Common myeloid progenitor, CD34-positive (primary cell): ENCODE measurements at regions not wholly inside any gene's neighbourhood (a gene's known extent, or its start where the extent isn't known, plus 50 kb on each side); places are given as distances from the start of the nearest gene placed in this dataset.
"Not testable (repeated sequence)": the region's sequence is repeated elsewhere in the genome, so short reads cannot be mapped to it uniquely, and the experiment has no call there.

ENCODE experiments used
- CTCF ChIA-PET: fragments of 350-600 bp; sonication (Branson Sonifier 250); formaldehyde crosslinking; loops from one replicate; lab custom pipeline; 2021; ENCODE audit warnings: antibody characterized with exemption; lab: Charles Lee
- POLR2A ChIA-PET: fragments of 350-600 bp; sonication (Branson Sonifier 250); formaldehyde crosslinking; loops from one replicate; lab custom pipeline; 2021; ENCODE audit warnings: antibody characterized with exemption; lab: Charles Lee
- DNase-seq, 3 donors: peaks; one replicate each; pipeline versions ENCODE4 v3.0.0 to v3.0.0-alpha.2; 2013
- H3K27ac ChIP-seq, 2 experiments: 1 replicate in 1 of 2; 2 replicates in 1 of 2; pipeline ENCODE4 v1.7.0; 2013; ENCODE audit warnings: inconsistent platforms in 2 of 2, low read length in 2 of 2, mild to moderate bottlenecking in 2 of 2, low read depth in 1 of 2, moderate library complexity in 1 of 2; ENCODE audit not compliant: severe bottlenecking in 2 of 2, insufficient read depth in 1 of 2, poor library complexity in 1 of 2
- H3K27me3 ChIP-seq, 5 experiments: replicated peaks in 2 of 5; 1 replicate in 3 of 5; 2 replicates in 2 of 5; pipeline versions ENCODE4 v1.6.1 to v1.7.0; 2013; ENCODE audit warnings: low read length in 4 of 5, mild to moderate bottlenecking in 2 of 5, moderate library complexity in 2 of 5, inconsistent platforms in 1 of 5; ENCODE audit not compliant: insufficient read depth in 5 of 5, control insufficient read depth in 4 of 5
- H3K36me3 ChIP-seq, 4 experiments: 1 replicate in 2 of 4; 2 replicates in 2 of 4; pipeline versions ENCODE4 v1.6.1 to v1.7.0; 2013; ENCODE audit warnings: low read length in 3 of 4, control low read depth in 1 of 4, mild to moderate bottlenecking in 1 of 4; ENCODE audit not compliant: control insufficient read depth in 4 of 4, insufficient read depth in 4 of 4
- H3K4me1 ChIP-seq, 4 experiments: 1 replicate in 3 of 4; 2 replicates in 1 of 4; pipeline versions ENCODE4 v1.6.1 to v1.7.1; 2013; ENCODE audit warnings: low read length in 3 of 4, mild to moderate bottlenecking in 3 of 4, control low read depth in 1 of 4, inconsistent platforms in 1 of 4, moderate library complexity in 1 of 4; ENCODE audit not compliant: control insufficient read depth in 4 of 4, insufficient read depth in 4 of 4; ENCODE audit errors: control extremely low read depth in 1 of 4
- H3K4me3 ChIP-seq, 7 experiments: 1 replicate in 4 of 7; 2 replicates in 3 of 7; pipeline versions ENCODE4 v1.5.1 to v1.7.0; 2013; ENCODE audit warnings: mild to moderate bottlenecking in 7 of 7, low read length in 6 of 7, moderate library complexity in 6 of 7, inconsistent platforms in 2 of 7, low read depth in 2 of 7, control low read depth in 1 of 7; ENCODE audit not compliant: insufficient read depth in 4 of 7, control insufficient read depth in 1 of 7; ENCODE audit errors: extremely low read depth in 1 of 7
- H3K9me3 ChIP-seq, 5 experiments: 1 replicate in 4 of 5; 2 replicates in 1 of 5; pipeline versions ENCODE4 v1.6.1 to v1.7.1; 2013; ENCODE audit warnings: low read length in 4 of 5, mild to moderate bottlenecking in 2 of 5, inconsistent platforms in 1 of 5, low read depth in 1 of 5, moderate library complexity in 1 of 5; ENCODE audit not compliant: control insufficient read depth in 4 of 5, insufficient read depth in 2 of 5; ENCODE audit errors: control extremely low read depth in 1 of 5
- WGBS: methylation state at CpG from one replicate; pipeline ENCODE4 v1.1.5; 2013; ENCODE audit not compliant: insufficient coverage; 5-methylcytosine and 5-hydroxymethylcytosine counted together

DNA sequence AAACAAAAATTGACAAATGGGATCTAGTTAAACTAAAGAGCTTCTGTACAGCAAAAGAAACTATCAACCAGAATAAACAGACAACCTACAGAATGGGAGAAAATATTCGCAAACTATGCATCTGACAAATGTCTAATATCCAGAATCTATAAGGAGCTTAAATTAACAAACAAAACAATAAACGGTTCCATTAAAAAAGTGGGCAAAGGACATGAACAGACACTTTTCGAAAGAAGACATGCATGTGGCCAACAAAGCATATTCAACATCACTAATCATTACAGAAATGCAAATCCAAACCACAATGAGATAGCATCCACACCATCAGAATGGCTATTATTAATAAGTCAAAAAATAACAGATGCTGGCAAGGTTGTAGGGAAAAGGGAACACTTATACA, 50.5 kb upstream of the MED13L start:
- DNase-seq, H3K27me3 ChIP-seq, CTCF ChIA-PET, POLR2A ChIA-PET, H3K27ac ChIP-seq, H3K9me3 ChIP-seq, H3K4me3 ChIP-seq, H3K36me3 ChIP-seq: not testable (repeated sequence)
- 92% methylated on average over 2 of the region's 3 CpGs for WGBS
- H3K4me1 ChIP-seq: peaks cover 4 to 22% (median 18%) of the 10 kb centered on the region in 4 experiments

DNA sequence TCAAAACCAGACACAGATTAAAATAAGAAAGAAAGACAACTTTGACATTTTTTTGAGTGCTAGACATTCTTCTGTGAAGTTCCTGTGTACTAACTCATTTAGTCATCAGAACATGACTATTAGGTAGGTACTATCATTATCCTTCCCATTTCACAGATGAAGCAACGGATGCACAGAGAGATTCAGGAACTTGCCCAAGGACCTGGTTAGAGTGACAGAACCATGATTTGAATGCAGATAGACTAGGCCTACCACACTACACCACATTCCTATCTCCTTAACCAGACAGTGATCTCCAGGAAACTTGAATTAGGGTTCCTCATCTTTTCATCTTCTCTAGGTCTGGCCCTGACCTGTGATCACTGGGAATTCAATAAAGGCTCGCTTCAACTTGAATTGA, 54.4 kb upstream of the MED13L start:
- H3K27ac ChIP-seq: no peak overlapping the region
- peaks cover 0 to 11% (median 5%) of the 10 kb centered on the region in 4 experiments for H3K4me1 ChIP-seq
- H3K4me3 ChIP-seq: no peak overlapping the region
- H3K27me3 ChIP-seq: no peaks in the 10 kb centered on the region
- no peaks in the 10 kb centered on the region for H3K36me3 ChIP-seq
- no CpG with 5 or more reads among the region's 2 CpGs for WGBS
- CTCF ChIA-PET: no interaction called here
- peaks cover 0 to 4% (median 0%) of the 10 kb centered on the region in 5 experiments for H3K9me3 ChIP-seq
- peak in 1 of 3 donors; percentile 11 for DNase-seq
- POLR2A ChIA-PET: no interaction called here

DNA sequence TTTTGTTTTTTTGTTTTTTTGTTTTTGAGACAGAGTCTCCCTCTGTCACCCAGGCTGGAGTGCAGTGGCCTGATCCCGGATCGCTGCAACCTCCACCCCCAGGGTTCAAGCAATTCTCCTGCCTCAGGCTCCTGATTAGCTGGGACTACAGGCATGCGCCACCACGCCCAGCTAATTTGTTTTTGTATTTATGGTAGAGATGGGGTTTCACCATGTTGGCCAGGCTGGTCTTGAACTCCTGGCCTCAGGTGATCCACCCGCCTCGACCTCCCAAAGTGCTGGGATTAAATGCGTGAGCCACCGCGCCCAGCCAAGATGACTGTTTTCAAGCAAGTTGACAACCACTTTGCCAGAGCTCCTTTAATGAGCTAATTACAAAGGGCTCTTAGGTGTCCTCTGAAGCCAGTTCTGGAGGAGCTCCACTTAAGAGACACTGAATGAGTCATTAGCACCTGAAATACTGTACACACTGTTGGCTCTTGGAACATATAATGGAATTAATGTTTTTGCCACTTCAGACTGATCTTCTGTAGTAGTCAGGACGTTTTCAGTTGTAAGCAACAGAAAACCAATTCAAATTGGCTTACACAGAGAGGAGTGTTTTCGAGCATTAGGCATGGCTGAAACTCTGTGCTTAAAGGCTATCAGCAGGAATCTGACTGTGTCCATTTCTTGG, 55.4 kb upstream of the MED13L start:
- H3K36me3 ChIP-seq: no peaks in the 10 kb centered on the region
- H3K9me3 ChIP-seq: peaks cover 0 to 4% (median 0%) of the 10 kb centered on the region in 5 experiments
- DNase-seq: peak in 1 of 3 donors; percentile 23
- 99% methylated on average over 7 of the region's 11 CpGs for WGBS
- H3K4me1 ChIP-seq: peaks cover 0 to 11% (median 5%) of the 10 kb centered on the region in 4 experiments
- ChIA-PET POLR2A (interaction anchor here (0.6 kb wide), 1 partner anchor 28 kb away, joined by 3 read pairs; no protein-coding TSS in a partner anchor), CTCF (no interaction called here)
- no peaks in the 10 kb centered on the region for H3K27me3 ChIP-seq
- H3K27ac ChIP-seq: no peak overlapping the region
- no peak overlapping the region for H3K4me3 ChIP-seq

DNA sequence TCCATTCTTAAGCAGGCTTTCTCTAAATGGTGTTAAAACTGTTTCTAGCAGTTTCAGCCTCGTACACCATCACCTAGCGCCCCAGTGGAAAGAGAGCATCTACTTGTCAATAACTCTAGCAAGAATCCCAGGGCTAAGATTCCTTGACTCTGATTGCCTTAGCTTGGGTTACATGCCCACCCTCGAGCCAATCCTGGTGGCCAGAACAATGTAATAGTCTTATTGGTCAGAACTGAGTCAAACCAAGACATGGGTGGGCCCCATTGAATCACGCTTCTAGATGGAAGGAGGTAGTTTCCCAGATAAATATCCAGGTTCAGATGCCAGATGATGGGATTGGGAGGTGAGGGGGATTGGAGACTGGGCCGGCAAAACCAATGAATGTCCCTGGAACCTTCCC, 55.9 kb upstream of the MED13L start:
- CTCF ChIA-PET: no interaction called here
- H3K4me1 ChIP-seq: peaks cover 0 to 12% (median 6%) of the 10 kb centered on the region in 4 experiments
- WGBS: 100% methylated on average over 3 of the region's 5 CpGs

DNA sequence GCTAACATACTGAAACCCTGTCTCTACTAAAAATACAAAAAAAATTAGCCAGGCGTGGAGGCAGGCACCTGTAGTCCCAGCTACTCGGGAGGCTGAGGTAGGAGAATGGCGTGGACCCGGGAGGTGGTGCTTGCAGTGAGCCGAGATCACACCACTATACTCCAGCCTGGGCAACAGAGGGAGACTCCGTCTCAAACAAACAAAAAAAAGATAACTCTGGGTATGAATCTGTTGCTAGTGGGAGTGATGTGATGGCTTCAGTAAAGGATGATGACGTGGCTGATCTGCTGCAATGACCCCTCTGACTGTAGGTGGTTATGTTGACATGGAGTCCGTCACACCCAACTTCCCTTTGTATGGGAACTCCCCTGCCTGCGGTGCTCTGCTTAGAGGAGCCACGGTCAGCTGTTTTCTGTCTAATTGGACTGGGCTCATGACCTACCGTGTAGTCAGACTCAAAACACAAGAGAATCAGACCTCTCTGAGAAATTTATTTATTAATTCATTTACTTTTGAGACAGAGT, 59.1 kb upstream of the MED13L start:
- H3K27ac ChIP-seq: no peak overlapping the region
- ChIA-PET CTCF (interaction anchor here (2.2 kb wide), 1 partner anchor 10 kb away, joined by 8 read pairs; no protein-coding TSS in a partner anchor), POLR2A (interaction anchor here (0.5 kb wide), 1 partner anchor 22 kb away, joined by 4 read pairs; no protein-coding TSS in a partner anchor)
- WGBS: 81% methylated on average over 8 of the region's 11 CpGs
- H3K9me3 ChIP-seq: no peaks in the 10 kb centered on the region
- peaks cover 0 to 14% (median 6%) of the 10 kb centered on the region in 4 experiments for H3K4me1 ChIP-seq
- peak; percentile 39 to 81 (median 79) for DNase-seq
- no peaks in the 10 kb centered on the region for H3K27me3 ChIP-seq
- no peaks in the 10 kb centered on the region for H3K36me3 ChIP-seq
- no peak overlapping the region for H3K4me3 ChIP-seq

More for the DNA sequence above, 55.9 kb upstream of the MED13L start:
- no peaks in the 10 kb centered on the region for H3K27me3 ChIP-seq
- no peak overlapping the region for H3K4me3 ChIP-seq
- no peaks in the 10 kb centered on the region for H3K36me3 ChIP-seq
- POLR2A ChIA-PET: interaction anchor here (0.6 kb wide), 1 partner anchor 27 kb away, joined by 3 read pairs; no protein-coding TSS in a partner anchor
- no peak overlapping the region for H3K27ac ChIP-seq
- DNase-seq: no peak
- H3K9me3 ChIP-seq: no peaks in the 10 kb centered on the region

DNA sequence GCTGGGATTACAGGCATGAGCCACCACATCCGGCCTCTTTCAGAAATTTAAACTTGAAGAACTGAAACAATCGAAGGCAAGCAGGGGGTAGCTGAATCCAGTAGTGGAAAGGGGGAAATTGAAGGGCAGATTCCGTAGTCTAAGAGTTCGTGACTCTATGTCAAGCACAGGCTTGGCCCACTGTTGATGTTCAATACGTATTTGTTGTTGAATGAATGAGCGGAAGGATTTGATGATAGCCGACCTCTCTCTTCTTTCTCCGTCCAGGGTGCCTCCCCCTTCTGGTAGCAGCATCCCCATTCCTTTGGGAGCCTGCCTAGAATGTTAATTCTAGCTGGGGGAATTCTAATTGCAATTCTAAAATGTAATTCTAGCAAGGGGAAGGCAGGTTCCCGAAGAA, 59.8 kb upstream of the MED13L start:
- H3K9me3 ChIP-seq: peaks cover 0 to 2% (median 0%) of the 10 kb centered on the region in 5 experiments
- peaks cover 0 to 14% (median 6%) of the 10 kb centered on the region in 4 experiments for H3K4me1 ChIP-seq
- no peaks in the 10 kb centered on the region for H3K27me3 ChIP-seq
- H3K27ac ChIP-seq: no peak overlapping the region
- 97% methylated on average over 7 of the region's 9 CpGs for WGBS
- CTCF ChIA-PET: interaction anchor here (1.4 to 2.2 kb wide), 2 partner anchors 11 to 17 kb away, joined by 3 to 8 read pairs; no protein-coding TSS in a partner anchor
- DNase-seq: no peak
- no peak overlapping the region for H3K4me3 ChIP-seq
- POLR2A ChIA-PET: interaction anchor here (0.7 kb wide), 1 partner anchor 17 kb away, joined by 3 read pairs; no protein-coding TSS in a partner anchor
- no peaks in the 10 kb centered on the region for H3K36me3 ChIP-seq
